Activated CD4-positive, alpha-beta T cell treated with anti-CD3 and anti-CD28 coated beads for 1 hour (primary cell): ENCODE measurements at regions not wholly inside any gene's neighbourhood (a gene's known extent, or its start where the extent isn't known, plus 50 kb on each side); places are given as distances from the start of the nearest gene placed in this dataset.

Experiments used
- DNase-seq: peaks from one replicate; pipeline ENCODE4 v3.0.0-alpha.2; 2020

DNA sequence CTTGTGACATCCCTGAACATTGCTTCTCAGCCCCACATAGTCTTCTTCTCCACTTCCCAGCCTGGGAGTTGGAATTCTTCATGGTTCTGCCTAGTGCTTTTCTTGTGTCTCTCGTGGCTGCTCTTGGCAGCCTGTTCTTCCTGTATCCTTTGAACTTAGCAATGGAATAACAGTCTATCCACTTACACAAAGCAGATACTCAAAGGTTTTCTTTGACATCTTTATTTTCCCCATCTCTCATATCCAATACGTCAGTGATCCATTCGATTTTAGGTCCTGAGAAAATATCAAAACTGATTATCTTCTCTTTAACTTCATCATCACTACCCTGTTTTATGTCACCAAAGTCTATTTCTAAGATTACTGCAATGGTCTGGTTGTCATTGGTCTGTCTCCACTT is 1091.2 kb upstream of the PIK3C3 start:
- no peak for DNase-seq

DNA sequence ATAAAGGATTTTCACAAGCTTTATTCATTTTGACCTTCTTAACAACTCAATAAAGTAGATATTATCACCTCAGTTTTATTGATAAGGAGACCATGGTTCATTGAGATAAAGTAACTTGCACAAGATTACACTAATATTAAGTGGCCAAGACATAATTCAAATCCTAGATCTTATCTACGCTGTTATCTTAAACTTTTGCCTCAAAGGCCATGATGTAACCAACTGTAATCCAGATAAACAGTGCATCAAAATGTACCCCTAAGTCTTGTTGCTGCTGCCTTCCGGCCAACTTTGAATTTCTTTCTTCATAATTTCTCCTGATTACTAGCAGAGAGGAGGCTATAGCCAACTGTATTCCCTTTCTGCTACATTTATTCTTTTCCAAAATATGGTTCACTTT is 1094.8 kb upstream of the PIK3C3 start:
- DNase-seq: no peak

GRCh38 chr18:40855661-40856060 is 1099.4 kb upstream of the PIK3C3 start:
- no peak for DNase-seq

- DNase-seq: no peak
Measured at GRCh38 chr18:40852406-40852805, 1102.6 kb upstream of the PIK3C3 start.

GRCh38 chr18:40851014-40851429 is 1104.0 kb upstream of the PIK3C3 start:
- no peak for DNase-seq

GRCh38 chr18:40849886-40850285 is 1105.1 kb upstream of the PIK3C3 start:
- no peak for DNase-seq

DNA sequence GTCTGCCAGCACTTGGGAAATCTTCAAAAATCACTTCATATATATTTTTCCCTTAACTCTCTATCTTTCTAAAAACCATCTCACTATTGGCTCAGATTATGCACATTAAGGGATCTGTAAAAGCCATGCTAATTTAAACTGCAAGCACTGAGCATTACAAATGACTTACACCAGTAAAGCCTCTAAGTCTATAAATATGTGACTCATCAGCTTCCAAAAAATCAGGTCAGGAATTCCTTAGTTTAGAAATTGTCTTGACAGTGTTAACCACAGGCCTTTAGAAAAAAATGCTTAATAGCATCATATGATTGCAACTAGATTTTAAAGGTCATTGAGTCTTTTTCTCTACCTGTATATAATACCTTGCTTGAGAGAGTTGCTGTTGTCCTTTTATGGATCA is 1113.6 kb upstream of the PIK3C3 start:
- no peak for DNase-seq

GRCh38 chr18:40841063-40841462 is 1114.0 kb upstream of the PIK3C3 start:
- no peak for DNase-seq

GRCh38 chr18:40832362-40832761 is 1122.7 kb upstream of the PIK3C3 start:
- DNase-seq: no peak

GRCh38 chr18:40824291-40824690 is 1130.7 kb upstream of the PIK3C3 start:
- no peak for DNase-seq

GRCh38 chr18:40821596-40822243 is 1133.3 kb upstream of the PIK3C3 start:
- DNase-seq: no peak

- DNase-seq: no peak
Measured at GRCh38 chr18:40812981-40813515, 1142.0 kb upstream of the PIK3C3 start.

- no peak for DNase-seq
Measured at GRCh38 chr18:40810372-40810771, 1144.7 kb upstream of the PIK3C3 start.

GRCh38 chr18:40789286-40789685 is 1165.7 kb upstream of the PIK3C3 start:
- DNase-seq: no peak

- no peak for DNase-seq
Measured at GRCh38 chr18:40782453-40783130, 1172.4 kb upstream of the PIK3C3 start.

DNA sequence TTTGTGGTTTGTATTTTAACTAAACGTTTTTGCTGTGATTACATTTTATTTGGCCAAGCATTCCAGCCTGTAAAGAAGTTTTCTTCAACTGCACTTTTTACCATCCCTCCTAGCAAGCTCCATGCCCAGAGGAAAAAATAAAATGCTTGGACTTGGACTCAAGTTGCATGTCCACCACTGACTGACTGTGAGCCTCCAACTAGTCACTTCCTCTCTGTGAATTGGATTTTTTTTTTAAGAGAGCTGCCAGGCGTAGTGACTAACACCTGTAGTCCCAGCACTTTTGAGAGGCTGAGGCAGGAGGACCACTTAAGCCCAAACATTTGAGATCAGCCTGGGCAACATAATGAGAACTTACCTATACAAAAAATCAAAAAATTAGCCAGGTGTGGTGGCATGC is 1185.2 kb upstream of the PIK3C3 start:
- no peak for DNase-seq

- no peak for DNase-seq
Measured at GRCh38 chr18:40760251-40760650, 1194.8 kb upstream of the PIK3C3 start.

- no peak for DNase-seq
Measured at GRCh38 chr18:40754477-40754876, 1200.6 kb upstream of the PIK3C3 start.

GRCh38 chr18:40752316-40752715 is 1202.7 kb upstream of the PIK3C3 start:
- no peak for DNase-seq

DNA sequence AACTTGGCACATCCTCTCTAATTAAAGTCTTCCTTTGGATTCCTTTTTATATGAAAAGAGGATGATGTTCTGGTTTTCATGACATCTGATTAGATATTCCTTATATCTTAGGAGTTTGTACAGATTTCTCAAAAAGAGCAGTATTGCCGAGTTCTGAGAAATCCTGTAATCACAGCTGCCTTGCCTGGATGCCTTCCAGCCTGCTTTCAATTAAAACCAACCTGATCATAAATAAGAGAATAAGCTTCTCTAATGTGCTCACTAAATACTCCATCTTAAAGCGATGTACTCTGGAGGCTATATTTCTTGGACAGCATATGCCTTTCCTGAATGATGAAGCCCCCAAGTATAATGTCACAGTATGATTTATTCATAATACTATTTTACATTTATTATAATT is 1203.8 kb upstream of the PIK3C3 start:
- no peak for DNase-seq

DNA sequence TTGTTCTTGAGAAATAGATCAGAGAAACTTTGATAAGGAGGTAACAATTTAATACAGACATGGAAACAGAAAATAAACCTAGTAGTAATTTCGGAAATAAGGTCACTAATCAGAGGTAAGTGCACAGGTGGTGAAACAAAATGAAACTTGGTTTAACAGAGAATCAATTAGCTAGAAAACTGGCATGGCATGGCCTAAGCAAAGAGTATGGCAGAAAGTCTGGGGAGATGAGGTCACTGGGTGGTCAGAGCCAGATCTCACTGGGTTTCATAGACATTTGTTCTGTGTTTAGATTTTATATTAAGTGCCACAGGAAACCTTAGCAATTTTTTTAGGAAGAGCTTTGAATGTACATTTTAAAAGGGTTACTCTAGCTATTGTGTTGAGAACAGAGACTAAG is 1216.0 kb upstream of the PIK3C3 start:
- DNase-seq: no peak

GRCh38 chr18:40738321-40738880 is 1216.6 kb upstream of the PIK3C3 start:
- DNase-seq: no peak

DNA sequence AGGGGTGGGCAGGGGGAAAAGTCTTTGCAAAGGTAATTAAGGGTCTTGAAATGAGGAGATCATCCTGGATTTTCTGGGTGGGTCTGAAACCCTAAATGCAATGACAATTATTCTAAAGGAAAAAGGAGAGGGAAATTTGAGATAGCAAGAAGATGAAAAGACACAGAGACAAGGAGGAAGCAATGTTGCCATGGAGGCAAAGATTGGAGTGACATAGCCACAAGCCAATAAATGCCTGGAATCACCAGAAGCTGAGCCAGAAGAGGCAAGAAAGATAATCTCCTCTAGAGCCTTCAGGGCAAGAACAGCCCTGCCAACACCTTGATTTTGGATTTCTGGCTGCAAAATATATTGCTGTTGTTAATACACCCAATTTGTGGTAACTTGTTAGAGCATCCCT is 1246.3 kb upstream of the PIK3C3 start:
- DNase-seq: no peak

- no peak for DNase-seq
Measured at GRCh38 chr18:40707797-40708196, 1247.2 kb upstream of the PIK3C3 start.
